Ovary (tissue), 7 donors: ENCODE measurements at regions not wholly inside any gene's neighbourhood (a gene's known extent, or its start where the extent isn't known, plus 50 kb on each side); places are given as distances from the start of the nearest gene placed in this dataset.

ENCODE experiments used
- DNase-seq, 5 donors: peaks; one replicate each; pipeline ENCODE4 v3.0.0-alpha.2; 2019 to 2020
- H3K27ac ChIP-seq, 2 donors: fragments of 200-600 bp; one replicate each; pipeline versions ENCODE4 v1.5.1 to v1.8.0; 2019 to 2022
- H3K27me3 ChIP-seq: fragments of 200-600 bp; one replicate; pipeline ENCODE4 v1.8.0; 2022
- H3K36me3 ChIP-seq: fragments of 200-600 bp; sonication (generic); one replicate; pipeline ENCODE4 v1.5.1; 2019
- H3K4me1 ChIP-seq: one replicate; pipeline ENCODE4 v1.8.1; 2013; ENCODE audit warnings: mild to moderate bottlenecking, moderate library complexity; ENCODE audit not compliant: insufficient read depth
- H3K4me3 ChIP-seq: fragments of 200-600 bp; sonication (generic); one replicate; pipeline ENCODE4 v1.5.1; 2017
- H3K9me3 ChIP-seq, 2 donors: fragments of 200-600 bp in 1 of 2; sonication (generic) in 1 of 2; one replicate each; pipeline versions ENCODE4 v1.5.1 to v1.8.1; 2013 to 2019; ENCODE audit warnings: mild to moderate bottlenecking in 1 of 2, moderate library complexity in 1 of 2
- EP300 ChIP-seq: sonication (generic); formaldehyde crosslinking; IDR thresholded peaks from one replicate; pipeline ENCODE4 v1.6.1; 2017; ENCODE audit warnings: antibody characterized with exemption
- POLR2A ChIP-seq: fragments of 450-650 bp; IDR thresholded peaks from one replicate; pipeline ENCODE4 v1.6.1; 2017; ENCODE audit warnings: antibody characterized with exemption, mild to moderate bottlenecking, moderate library complexity
- WGBS, 3 donors: extraction: QIAGEN DNeasy Blood & Tissue Kit in 1 of 3; methylation state at CpG; one replicate each; pipeline versions ENCODE4 v1.1.5 to v1.1.7; 2013 to 2017; 5-methylcytosine and 5-hydroxymethylcytosine counted together
- intact Hi-C, 4 donors: fragments of 100-400 bp; cut with DNase I; formaldehyde crosslinking; loops; one replicate each; pipeline versions ENCODE4 v1.11.0 to v1.15.1; 2022 to 2023
- TF ChIP-seq, protein P1 (sequence below), 3 donors: fragments of 450-650 bp in 2 of 3; fragments of 200-600 bp in 1 of 3; IDR thresholded peaks; one replicate each; pipeline versions ENCODE4 v1.5.1 to v1.8.0; 2016 to 2022; ENCODE audit warnings: antibody characterized with exemption in 3 of 3, mild to moderate bottlenecking in 1 of 3
- donor health status: DM: no; HTN: no; CAD: no; lungs with moderate emphysema.
- donor health status: DM: no; HTN: no; CAD: no.
- donor health status: Bipolar disorder and iron deficiency.
- donor health status: DM: no; HTN: no; CAD: no.
- donor health status: DM: yes; HTN: yes; CAD: no.

DNA sequence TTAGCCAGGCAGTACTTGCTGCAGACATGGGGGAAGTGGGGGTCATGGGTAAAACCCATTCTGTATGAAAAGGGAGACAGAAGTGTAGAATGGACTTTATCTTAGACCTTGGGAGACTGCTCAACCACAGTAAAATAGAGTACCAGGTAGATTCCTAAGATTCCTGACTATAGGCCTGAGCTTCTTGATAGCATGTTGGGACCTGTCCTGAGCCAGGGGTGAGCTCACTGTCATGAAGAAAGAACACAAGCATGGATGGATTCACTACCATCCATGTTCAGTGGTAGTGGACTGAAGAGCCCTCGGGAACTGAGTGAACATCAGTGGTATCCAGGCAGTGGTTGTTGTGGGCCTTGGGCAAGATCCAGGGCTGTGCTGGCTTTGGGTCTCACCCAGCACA is 1003.8 kb downstream of the TMTC2 start:
- no peak for DNase-seq
- Histone ChIP-seq H3K4me3 (no peak overlapping the region), H3K4me1 (no peaks in the 10 kb centered on the region), H3K9me3 (no peaks in the 10 kb centered on the region), H3K27me3 (no peaks in the 10 kb centered on the region), H3K36me3 (no peaks in the 10 kb centered on the region), H3K27ac (no peak overlapping the region)
- WGBS, 3 donors: 80 to 100% (median 92%) methylated on average over 1 of the region's 1 CpG
- TF ChIP-seq, protein P1, sequence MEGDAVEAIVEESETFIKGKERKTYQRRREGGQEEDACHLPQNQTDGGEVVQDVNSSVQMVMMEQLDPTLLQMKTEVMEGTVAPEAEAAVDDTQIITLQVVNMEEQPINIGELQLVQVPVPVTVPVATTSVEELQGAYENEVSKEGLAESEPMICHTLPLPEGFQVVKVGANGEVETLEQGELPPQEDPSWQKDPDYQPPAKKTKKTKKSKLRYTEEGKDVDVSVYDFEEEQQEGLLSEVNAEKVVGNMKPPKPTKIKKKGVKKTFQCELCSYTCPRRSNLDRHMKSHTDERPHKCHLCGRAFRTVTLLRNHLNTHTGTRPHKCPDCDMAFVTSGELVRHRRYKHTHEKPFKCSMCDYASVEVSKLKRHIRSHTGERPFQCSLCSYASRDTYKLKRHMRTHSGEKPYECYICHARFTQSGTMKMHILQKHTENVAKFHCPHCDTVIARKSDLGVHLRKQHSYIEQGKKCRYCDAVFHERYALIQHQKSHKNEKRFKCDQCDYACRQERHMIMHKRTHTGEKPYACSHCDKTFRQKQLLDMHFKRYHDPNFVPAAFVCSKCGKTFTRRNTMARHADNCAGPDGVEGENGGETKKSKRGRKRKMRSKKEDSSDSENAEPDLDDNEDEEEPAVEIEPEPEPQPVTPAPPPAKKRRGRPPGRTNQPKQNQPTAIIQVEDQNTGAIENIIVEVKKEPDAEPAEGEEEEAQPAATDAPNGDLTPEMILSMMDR (IDR thresholded peaks at IDR 0.05): no peak
- TF ChIP-seq EP300 (no peak), POLR2A (no peak)
- intact Hi-C loops: no loop called here

DNA sequence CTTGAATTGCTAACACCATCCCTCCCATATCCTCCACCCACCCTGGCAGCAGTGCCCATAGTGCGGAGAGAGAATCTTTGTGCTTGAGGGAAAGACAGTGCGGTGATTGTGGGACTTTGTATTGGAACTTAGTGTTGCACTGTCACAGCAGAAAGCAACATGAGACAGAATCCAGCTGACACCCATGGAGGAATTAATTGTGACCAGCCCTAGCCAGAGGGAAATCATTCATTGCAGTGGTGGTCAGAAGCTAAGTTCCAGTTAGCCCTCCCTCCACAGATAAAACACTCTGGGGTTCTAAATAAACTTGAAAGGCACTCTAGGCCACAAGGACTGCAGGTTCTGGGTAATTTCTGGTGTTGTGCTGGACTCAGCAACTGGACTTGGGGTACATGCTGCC is 1002.6 kb downstream of the TMTC2 start:
- Histone ChIP-seq H3K4me1 (no peaks in the 10 kb centered on the region), H3K9me3 (no peaks in the 10 kb centered on the region), H3K27ac (no peak overlapping the region), H3K27me3 (no peaks in the 10 kb centered on the region), H3K36me3 (no peaks in the 10 kb centered on the region), H3K4me3 (no peak overlapping the region)
- TF ChIP-seq EP300 (no peak), POLR2A (no peak)
- TF ChIP-seq, protein P1 (IDR thresholded peaks at IDR 0.05): no peak
- intact Hi-C loops: no loop called here
- WGBS, 3 donors: 94 to 98% (median 97%) methylated on average over 2 of the region's 2 CpGs
- no peak for DNase-seq

DNA sequence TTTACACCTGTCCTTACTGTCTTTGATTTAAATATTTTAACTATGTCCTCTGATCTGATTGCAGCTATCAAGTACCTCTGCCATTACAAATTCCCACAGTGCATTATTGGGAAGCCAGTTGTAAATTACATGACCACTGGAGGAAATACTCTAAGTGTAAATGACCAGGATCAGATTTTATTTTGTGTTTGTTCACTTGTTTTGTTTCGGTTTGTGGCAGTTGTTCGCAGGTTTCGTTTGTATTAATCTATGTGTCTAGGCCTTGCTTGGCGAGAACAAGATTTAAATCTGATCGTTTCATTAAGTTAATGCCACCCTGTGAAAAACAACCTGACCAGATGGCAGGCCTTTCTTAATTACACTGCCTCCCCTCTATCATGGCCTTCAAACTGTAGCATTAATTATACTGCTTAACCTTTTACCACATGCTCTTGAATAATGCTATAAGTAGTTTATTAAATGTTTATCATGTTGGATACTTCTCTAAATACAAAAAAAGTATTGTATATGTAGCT is 990.1 kb downstream of the TMTC2 start:
- DNase-seq: no peak
- intact Hi-C loops: no loop called here
- Histone ChIP-seq H3K27ac (no peak overlapping the region), H3K4me1 (no peaks in the 10 kb centered on the region), H3K4me3 (no peak overlapping the region), H3K9me3 (no peaks in the 10 kb centered on the region), H3K27me3 (no peaks in the 10 kb centered on the region), H3K36me3 (no peaks in the 10 kb centered on the region)
- 88 to 90% (median 88%) methylated on average over 5 of the region's 5 CpGs for WGBS, 3 donors
- TF ChIP-seq EP300 (no peak), POLR2A (no peak)
- TF ChIP-seq, protein P1 (IDR thresholded peaks at IDR 0.05): no peak

DNA sequence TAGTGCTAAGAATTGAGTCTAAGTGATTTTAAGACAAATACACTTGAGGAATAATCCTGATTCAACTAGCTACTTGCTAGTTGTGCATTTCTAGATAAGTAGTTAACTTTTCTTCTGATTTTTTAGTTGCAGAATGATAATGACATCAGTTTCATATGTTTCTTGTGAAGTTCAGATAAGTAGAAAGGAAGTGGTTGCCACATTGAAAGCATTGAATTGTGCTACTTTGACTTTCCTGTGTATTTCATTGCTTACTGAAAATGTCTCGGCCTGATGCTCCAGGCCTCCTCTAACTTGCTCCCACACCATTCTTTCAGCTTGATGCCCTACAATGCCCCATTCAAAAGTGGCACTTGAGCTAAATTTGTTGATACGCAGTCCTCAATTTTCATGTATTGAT is 980.0 kb downstream of the TMTC2 start:
- intact Hi-C loops: no loop called here
- TF ChIP-seq, protein P1 (IDR thresholded peaks at IDR 0.05): no peak
- TF ChIP-seq EP300 (no peak), POLR2A (no peak)
- 54 to 87% (median 84%) methylated on average over 2 of the region's 2 CpGs for WGBS, 3 donors

More for the DNA sequence above, 980.0 kb downstream of the TMTC2 start:
- H3K9me3 ChIP-seq: no peaks in the 10 kb centered on the region
- DNase-seq: no peak
- no peaks in the 10 kb centered on the region for H3K27me3 ChIP-seq
- H3K4me3 ChIP-seq: no peak overlapping the region
- H3K4me1 ChIP-seq: no peaks in the 10 kb centered on the region
- no peak overlapping the region for H3K27ac ChIP-seq
- H3K36me3 ChIP-seq: no peaks in the 10 kb centered on the region
